CD4-positive, alpha-beta T cell treated with Interleukin-4 for 4 hours (primary cell): ENCODE measurements at regions not wholly inside any gene's neighbourhood (a gene's known extent, or its start where the extent isn't known, plus 50 kb on each side); places are given as distances from the start of the nearest gene placed in this dataset.
"Not testable (repeated sequence)": the region's sequence is repeated elsewhere in the genome, so short reads cannot be mapped to it uniquely, and the experiment has no call there.

Experiments used
- DNase-seq: peaks from one replicate; pipeline ENCODE4 v3.0.0-alpha.2; 2020

GRCh38 chr1:30374400-30375070 lies 348.9 kb downstream of the MATN1 start:
- no peak for DNase-seq

DNA sequence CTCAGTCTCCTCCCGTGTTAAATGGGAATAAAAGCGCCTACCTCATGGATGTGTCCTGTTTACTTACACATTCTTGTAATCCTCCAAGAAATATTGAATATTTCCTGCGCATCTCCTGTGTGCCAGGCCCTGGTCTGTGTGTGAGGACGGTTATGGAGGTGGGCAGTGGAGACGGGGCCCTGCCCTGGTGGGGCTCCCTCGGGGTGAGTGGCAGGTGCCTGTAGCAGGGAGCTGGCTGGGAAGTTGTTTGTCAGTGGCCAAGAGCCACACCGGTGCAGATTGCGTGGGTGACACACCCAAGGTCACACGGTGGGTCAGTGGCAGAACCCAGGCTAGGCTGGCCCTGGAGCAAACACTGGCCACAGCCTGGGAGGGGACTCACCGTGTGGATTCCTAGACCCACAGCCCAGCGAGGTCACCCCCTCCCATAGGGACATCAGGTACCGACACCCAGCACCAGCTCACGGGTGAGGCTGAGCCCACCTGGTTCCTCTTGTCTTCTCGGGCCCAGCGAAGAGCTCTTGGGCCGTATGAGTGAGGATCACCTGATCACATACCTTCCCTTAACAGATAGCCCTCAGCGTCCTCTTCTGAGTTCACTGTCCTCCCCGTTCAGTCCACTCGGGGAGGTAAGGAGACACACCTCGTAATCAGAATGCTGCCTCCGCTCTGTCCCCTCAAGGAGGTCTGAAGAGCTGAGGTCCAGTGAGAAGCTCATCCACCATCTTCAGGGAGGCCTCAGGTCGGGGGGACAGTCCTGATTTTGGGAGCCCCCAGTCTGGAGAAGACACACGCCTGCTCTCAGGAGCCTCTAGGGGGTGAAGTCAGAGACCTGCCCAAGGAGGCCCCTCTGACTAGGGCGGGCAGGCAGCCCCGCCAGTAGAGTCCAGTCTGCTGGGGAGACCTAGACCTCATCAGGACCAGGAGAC lies 349.6 kb downstream of the MATN1 start:
- DNase-seq, result no peak

GRCh38 chr1:30372792-30373433 lies 350.5 kb downstream of the MATN1 start:
- no peak for DNase-seq

GRCh38 chr1:30371888-30372791 lies 351.2 kb downstream of the MATN1 start:
- DNase-seq, result no peak

GRCh38 chr1:30371179-30371788 lies 352.1 kb downstream of the MATN1 start:
- DNase-seq, result no peak

DNA sequence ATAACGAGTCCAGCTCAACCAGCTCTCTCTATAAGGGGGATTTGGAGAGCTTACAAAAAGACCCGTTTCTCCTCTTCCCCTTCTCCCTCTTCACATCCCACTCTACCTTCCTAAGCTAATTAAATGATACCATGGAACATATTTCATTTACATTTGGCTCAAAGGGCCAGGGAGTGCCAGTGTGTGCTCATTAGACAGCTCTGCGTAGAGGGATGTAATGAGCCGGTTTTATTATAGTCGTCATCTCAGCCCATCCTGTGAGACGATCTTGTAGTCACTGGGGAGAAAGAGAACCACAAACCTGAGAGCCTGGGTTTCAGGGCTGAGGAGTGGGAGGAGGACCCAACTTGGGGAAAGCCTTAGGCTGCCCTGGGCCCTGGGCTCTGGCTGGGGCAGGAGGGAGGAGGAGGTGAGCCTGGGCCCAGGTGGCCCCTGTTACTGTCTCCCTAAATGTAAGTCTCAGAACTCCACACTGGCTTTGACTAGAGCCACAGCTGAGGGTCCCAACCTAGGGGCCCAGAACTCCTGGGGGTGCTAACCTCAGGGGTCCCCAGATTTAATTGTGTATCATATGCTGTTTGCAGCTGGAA lies 354.6 kb downstream of the MATN1 start:
- DNase-seq, result no peak

GRCh38 chr1:30366911-30367310 lies 356.5 kb downstream of the MATN1 start:
- no peak for DNase-seq

- DNase-seq, result no peak
Observed at GRCh38 chr1:30366199-30366598, 357.2 kb downstream of the MATN1 start.

- DNase-seq, result no peak
Observed at GRCh38 chr1:30365596-30365995, 357.8 kb downstream of the MATN1 start.

GRCh38 chr1:30363031-30363430 lies 360.4 kb downstream of the MATN1 start:
- DNase-seq, result no peak

GRCh38 chr1:30362603-30362990 lies 360.8 kb downstream of the MATN1 start:
- no peak for DNase-seq

- not testable (repeated sequence) for DNase-seq
Observed at GRCh38 chr1:30361890-30362602, 361.3 kb downstream of the MATN1 start.

GRCh38 chr1:30360753-30361152 lies 362.6 kb downstream of the MATN1 start:
- no peak for DNase-seq

GRCh38 chr1:30360281-30360680 lies 363.1 kb downstream of the MATN1 start:
- DNase-seq, result no peak

- no peak for DNase-seq
Observed at GRCh38 chr1:30359539-30360220, 363.7 kb downstream of the MATN1 start.

DNA sequence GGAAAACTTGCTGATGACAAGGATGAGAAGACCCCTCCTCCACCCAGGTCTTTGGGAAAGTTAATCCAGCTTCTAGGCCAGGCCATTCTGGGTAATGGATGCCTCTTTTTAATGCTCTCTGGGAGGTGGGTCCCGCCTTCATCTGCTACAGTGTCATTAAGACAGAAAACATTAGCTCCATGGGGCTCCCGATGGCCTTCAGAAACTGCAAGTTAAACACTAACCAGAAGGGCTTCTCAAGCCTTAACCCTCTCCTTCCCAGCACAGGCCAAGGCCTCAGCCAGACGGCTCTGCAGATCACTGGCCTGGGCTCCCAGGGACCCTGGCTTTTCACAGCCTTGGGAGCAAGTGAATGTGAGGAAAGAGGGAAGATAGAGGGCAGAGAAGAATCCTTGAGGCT lies 364.9 kb downstream of the MATN1 start:
- DNase-seq, result no peak

- DNase-seq, result no peak
Observed at GRCh38 chr1:30356839-30357238, 366.5 kb downstream of the MATN1 start.

- DNase-seq, result no peak
Observed at GRCh38 chr1:30354410-30354809, 369.0 kb downstream of the MATN1 start.

GRCh38 chr1:30353637-30354036 lies 369.7 kb downstream of the MATN1 start:
- no peak for DNase-seq

DNA sequence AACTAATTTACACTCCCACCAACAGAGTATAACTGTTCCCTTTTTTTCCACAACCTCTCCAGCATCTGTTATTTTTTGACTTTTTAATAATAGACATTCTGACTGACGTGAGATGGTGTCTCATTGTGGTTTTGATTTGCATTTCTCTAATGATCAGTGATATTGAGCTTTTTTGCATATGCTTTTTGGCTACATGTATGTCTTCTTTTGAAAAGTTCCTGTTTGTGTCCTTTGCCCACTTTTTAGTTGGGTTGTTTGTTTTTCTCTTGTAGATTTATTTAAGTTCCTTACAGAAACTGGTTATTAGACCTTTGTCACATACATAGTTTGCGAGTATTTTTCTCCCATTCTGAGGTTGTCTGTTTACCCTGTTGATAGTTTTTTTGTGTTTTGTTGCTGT lies 375.2 kb downstream of the MATN1 start:
- DNase-seq, result no peak
